ENCODE measurements at regions not wholly inside any gene's neighbourhood (a gene's known extent, or its start where the extent isn't known, plus 50 kb on each side); places are given as distances from the start of the nearest gene placed in this dataset.

- no peak for DNase-seq
Measured at GRCh38 chr17:5695480-5695879, 111.2 kb upstream of the NLRP1 start.

- no peak for DNase-seq
Measured at GRCh38 chr17:5698959-5699358, 114.7 kb upstream of the NLRP1 start.

- no peak for DNase-seq
Measured at GRCh38 chr17:5699814-5700213, 115.5 kb upstream of the NLRP1 start.

- DNase-seq: no peak
Measured at GRCh38 chr17:5700745-5701144, 116.4 kb upstream of the NLRP1 start.

GRCh38 chr17:5701381-5701780 is 117.1 kb upstream of the NLRP1 start:
- DNase-seq: no peak

GRCh38 chr17:5702951-5703510 is 118.7 kb upstream of the NLRP1 start:
- no peak for DNase-seq

- no peak for DNase-seq
Measured at GRCh38 chr17:5703736-5704135, 119.4 kb upstream of the NLRP1 start.

GRCh38 chr17:5705081-5705875 is 121.0 kb upstream of the NLRP1 start:
- peak; percentile 10 for DNase-seq

GRCh38 chr17:5705876-5706576 is 121.7 kb upstream of the NLRP1 start:
- DNase-seq: no peak

GRCh38 chr17:5706577-5707210 is 122.4 kb upstream of the NLRP1 start:
- DNase-seq: peak; percentile 81

- DNase-seq: no peak
Measured at GRCh38 chr17:5707482-5707881, 123.2 kb upstream of the NLRP1 start.

GRCh38 chr17:5708344-5708743 is 124.0 kb upstream of the NLRP1 start:
- no peak for DNase-seq

GRCh38 chr17:5711344-5711743 is 127.0 kb upstream of the NLRP1 start:
- no peak for DNase-seq

GRCh38 chr17:5714993-5715392 is 130.7 kb upstream of the NLRP1 start:
- DNase-seq: no peak

GRCh38 chr17:5715478-5715877 is 131.2 kb upstream of the NLRP1 start:
- DNase-seq: peak; percentile 73

- DNase-seq: no peak
Measured at GRCh38 chr17:5718726-5719125, 134.4 kb upstream of the NLRP1 start.

GRCh38 chr17:5719976-5720375 is 135.7 kb upstream of the NLRP1 start:
- no peak for DNase-seq

GRCh38 chr17:5730373-5730772 is 146.1 kb upstream of the NLRP1 start:
- no peak for DNase-seq

- no peak for DNase-seq
Measured at GRCh38 chr17:5740937-5741336, 156.6 kb upstream of the NLRP1 start.

GRCh38 chr17:5741810-5742209 is 157.5 kb upstream of the NLRP1 start:
- DNase-seq: no peak

- DNase-seq: no peak
Measured at GRCh38 chr17:5745111-5745813, 161.0 kb upstream of the NLRP1 start.

- no peak for DNase-seq
Measured at GRCh38 chr17:5747276-5747675, 163.0 kb upstream of the NLRP1 start.

- no peak for DNase-seq
Measured at GRCh38 chr17:5747964-5748363, 163.7 kb upstream of the NLRP1 start.
